GM12878 (cell line): ENCODE measurements at regions not wholly inside any gene's neighbourhood (a gene's known extent, or its start where the extent isn't known, plus 50 kb on each side); places are given as distances from the start of the nearest gene placed in this dataset.

ENCODE experiments used
- ATAC-seq: fragments of 200-7000 bp; cut with Tn5 transposase; 3 replicates; pipeline ENCODE4 v1.9.1; 2020; ENCODE audit warnings: mild to moderate bottlenecking, moderate library complexity
- BruUV-seq: library from RNA; stranded (reverse); fragments of 400-500 nt; replicated peaks from 2 replicates; lab custom pipeline; 2021; lab: Mats Ljungman, UMichigan
- CTCF ChIA-PET: fragments of 300-600 bp; sonication (Branson Sonifier 250); formaldehyde crosslinking; extraction: SDS; loops from one replicate; lab custom pipeline; 2021; ENCODE audit warnings: inconsistent platforms; lab: Yijun Ruan, JAX
- POLR2A ChIA-PET: fragments of 350-600 bp; formaldehyde crosslinking; extraction: SDS; loops from one replicate; lab custom pipeline; 2021; ENCODE audit warnings: inconsistent platforms; lab: Charles Lee
- RAD21 ChIA-PET: fragments of 300-600 bp; sonication (Branson Sonifier 250); formaldehyde crosslinking; loops from one replicate; lab custom pipeline; 2023; ENCODE audit warnings: antibody characterized with exemption; ENCODE audit not compliant: unreplicated experiment; lab: Charles Lee
- SMC1A ChIA-PET: fragments of 300-600 bp; sonication (Branson Sonifier 250); formaldehyde crosslinking; loops from one replicate; lab custom pipeline; 2023; ENCODE audit not compliant: unreplicated experiment, uncharacterized antibody; lab: Charles Lee
- DNase-seq: peaks from one replicate; pipeline ENCODE4 v3.0.0-alpha.2; 2011; ENCODE audit warnings: low read depth, low spot score
- FAIRE-seq: peaks from 3 replicates; lab custom pipeline; 2011; peaks lifted over from hg19 to GRCh38; lab: Jason Lieb, UNC
- H2AFZ ChIP-seq: 2 replicates; pipeline ENCODE4 v1.6.0; 2011; ENCODE audit warnings: low read depth, low read length, control low read depth; ENCODE audit not compliant: control insufficient read depth
- H3K27ac ChIP-seq: 2 replicates; pipeline ENCODE4 v1.5.1; 2011; ENCODE audit warnings: control low read depth; ENCODE audit not compliant: control insufficient read depth, insufficient read depth
- H3K27me3 ChIP-seq, 2 experiments: replicated peaks in 1 of 2; 2 replicates each; pipeline versions ENCODE4 v1.6.0 to v1.6.1; 2011; ENCODE audit warnings: low read length in 1 of 2; ENCODE audit not compliant: control insufficient read depth in 2 of 2, insufficient read depth in 2 of 2
- H3K36me3 ChIP-seq, 2 experiments: 2 replicates each; pipeline ENCODE4 v1.5.1; 2011; ENCODE audit warnings: low read length in 1 of 2; ENCODE audit not compliant: control insufficient read depth in 2 of 2, insufficient read depth in 2 of 2
- H3K4me1 ChIP-seq: 2 replicates; pipeline ENCODE4 v1.6.1; 2011; ENCODE audit warnings: mild to moderate bottlenecking, low read length, moderate library complexity, mixed read lengths; ENCODE audit not compliant: control insufficient read depth, insufficient read depth
- H3K4me2 ChIP-seq: 2 replicates; pipeline ENCODE4 v1.6.0; 2011; ENCODE audit warnings: control low read depth; ENCODE audit not compliant: control insufficient read depth, insufficient read depth
- H3K4me3 ChIP-seq: fragments of 200-600 bp; sonication (generic); 2 replicates; pipeline ENCODE4 v1.5.1; 2016
- H3K79me2 ChIP-seq: 2 replicates; pipeline ENCODE4 v1.6.0; 2011; ENCODE audit warnings: low read length; ENCODE audit not compliant: control insufficient read depth, insufficient read depth
- H3K9ac ChIP-seq: 2 replicates; pipeline ENCODE4 v1.8.0; 2011; ENCODE audit warnings: low read length, control low read depth, mixed read lengths; ENCODE audit not compliant: control insufficient read depth, insufficient read depth
- H3K9me3 ChIP-seq: replicated peaks from 3 replicates; pipeline ENCODE4 v1.5.1; 2011; ENCODE audit warnings: mild to moderate bottlenecking, low read length; ENCODE audit not compliant: control insufficient read depth, insufficient read depth
- H4K20me1 ChIP-seq: 2 replicates; pipeline ENCODE4 v1.6.0; 2011; ENCODE audit not compliant: control insufficient read depth, insufficient read depth
- CREM ChIP-seq: IDR thresholded peaks from 2 replicates; pipeline ENCODE4 v1.6.1; 2014; ENCODE audit warnings: antibody characterized with exemption, low read depth
- ESRRA ChIP-seq: IDR thresholded peaks from 2 replicates; pipeline ENCODE4 v1.6.1; 2012; ENCODE audit warnings: mild to moderate bottlenecking, low read length, improper control_type of control experiment
- HDAC2 ChIP-seq: fragments of 200-600 bp; sonication (generic); IDR thresholded peaks from 2 replicates; pipeline ENCODE4 v1.6.1; 2017
- HDGF ChIP-seq: fragments of 450-650 bp; IDR thresholded peaks from 2 replicates; pipeline ENCODE4 v1.6.1; 2016; ENCODE audit warnings: antibody characterized with exemption
- KDM1A ChIP-seq: fragments of 200-600 bp; sonication (generic); IDR thresholded peaks from 2 replicates; pipeline ENCODE4 v1.6.1; 2016; ENCODE audit warnings: borderline replicate concordance
- NFYA ChIP-seq: IDR thresholded peaks from 2 replicates; pipeline ENCODE4 v1.6.1; 2011; ENCODE audit warnings: low read depth, mild to moderate bottlenecking, low read length, improper control_type of control experiment, borderline replicate concordance
- NR2C1 ChIP-seq: fragments of 450-650 bp; IDR thresholded peaks from 2 replicates; pipeline ENCODE4 v1.6.1; 2017; ENCODE audit warnings: antibody characterized with exemption, mild to moderate bottlenecking, moderate library complexity
- RAD21 ChIP-seq: IDR thresholded peaks from 2 replicates; pipeline ENCODE4 v1.6.1; 2011; ENCODE audit warnings: mild to moderate bottlenecking, low read depth, low read length, moderate library complexity; ENCODE audit not compliant: insufficient read depth
- RB1 ChIP-seq: fragments of 450-650 bp; formaldehyde crosslinking; IDR thresholded peaks from 2 replicates; pipeline ENCODE4 v1.6.1; 2017; ENCODE audit warnings: mild to moderate bottlenecking, borderline replicate concordance
- RUNX3 ChIP-seq: IDR thresholded peaks from 2 replicates; pipeline ENCODE4 v1.6.1; 2012; ENCODE audit warnings: low read length, inconsistent platforms
- SRF ChIP-seq, 2 experiments: IDR thresholded peaks; 2 replicates each; pipeline ENCODE4 v1.6.1; 2011; ENCODE audit warnings: low read depth in 2 of 2, low read length in 2 of 2, mild to moderate bottlenecking in 1 of 2, moderate library complexity in 1 of 2
- ZNF24 ChIP-seq: fragments of 450-650 bp; IDR thresholded peaks from 2 replicates; pipeline ENCODE4 v1.6.1; 2017; ENCODE audit warnings: antibody characterized with exemption, mild to moderate bottlenecking
- ZNF274 ChIP-seq: IDR thresholded peaks from one replicate; pipeline ENCODE4 v1.8.0; 2011; ENCODE audit not compliant: insufficient read length, insufficient read depth
- WGBS: methylation state at CpG from one replicate; pipeline ENCODE4 v1.1.6; 2016; ENCODE audit warnings: low lambda C conversion rate; ENCODE audit not compliant: insufficient replicate concordance, insufficient coverage; ENCODE audit errors: missing lambda C conversion rate; 5-methylcytosine and 5-hydroxymethylcytosine counted together
- in situ Hi-C: fragments of 300-500 bp; cut with MboI; formaldehyde crosslinking; loops from 9 replicates; pipeline ENCODE4 v1.14.3; 2018; ENCODE audit warnings: mixed read lengths
- intact Hi-C: fragments of 100-400 bp; cut with micrococcal nuclease; formaldehyde crosslinking; loops from one replicate; pipeline ENCODE4 v1.14.2; 2022; ENCODE audit not compliant: unreplicated experiment
- TF ChIP-seq, protein P1 (sequence below): IDR thresholded peaks from 2 replicates; pipeline ENCODE4 v1.6.1; 2012; ENCODE audit warnings: low read depth, low read length, improper control_type of control experiment

- DNase-seq = no peak
- no peak overlapping the region for H3K4me2 ChIP-seq
- H3K9me3 ChIP-seq = no peaks in the 10 kb centered on the region
- no peaks in the 10 kb centered on the region for H3K4me1 ChIP-seq
- no peak overlapping the region for H3K9ac ChIP-seq
- 51% methylated on average over 23 of the region's 23 CpGs for WGBS
- TF ChIP-seq NR2C1 (no peak), RB1 (no peak), CREM (no peak), SRF (IDR thresholded peaks at IDR 0.05; ENCODE audit: low read depth in 2 of 2, low read length in 2 of 2) (no peak), HDGF (no peak), RUNX3 (no peak), ZNF24 (no peak), HDAC2 (no peak), ZNF274 (no peak), ESRRA (no peak), KDM1A (no peak), RAD21 (no peak), NFYA (no peak)
- TF ChIP-seq, protein P1, sequence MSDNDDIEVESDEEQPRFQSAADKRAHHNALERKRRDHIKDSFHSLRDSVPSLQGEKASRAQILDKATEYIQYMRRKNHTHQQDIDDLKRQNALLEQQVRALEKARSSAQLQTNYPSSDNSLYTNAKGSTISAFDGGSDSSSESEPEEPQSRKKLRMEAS = no peak
- TF ChIP-seq, all 136 proteins: peak for 0
- FAIRE-seq (no peak), ATAC-seq (no peak)
- H2AFZ ChIP-seq = no peak overlapping the region
- BruUV-seq = no TSS peak
- no peaks in the 10 kb centered on the region for H3K36me3 ChIP-seq
- RAD21 ChIA-PET = no interaction called here
- CTCF ChIA-PET = no interaction called here
- POLR2A ChIA-PET = no interaction called here
- SMC1A ChIA-PET = no interaction called here
- in situ Hi-C loops = no loop called here
- no peaks in the 10 kb centered on the region for H3K79me2 ChIP-seq
- intact Hi-C loops = no loop called here
- no peak overlapping the region for H3K27ac ChIP-seq
- H3K27me3 ChIP-seq = no peaks in the 10 kb centered on the region
- H3K4me3 ChIP-seq = no peak overlapping the region
- no peaks in the 10 kb centered on the region for H4K20me1 ChIP-seq
Measured at GRCh38 chr6:167731731-167732422, 94.8 kb upstream of the AFDN start.
